RWPE2 (cell line): ENCODE measurements at regions not wholly inside any gene's neighbourhood (a gene's known extent, or its start where the extent isn't known, plus 50 kb on each side); places are given as distances from the start of the nearest gene placed in this dataset.

Experiments used
- ATAC-seq: fragments of 200-7000 bp; cut with Tn5 transposase; 3 replicates; pipeline ENCODE4 v1.9.1; 2021; ENCODE audit warnings: low read depth
- DNase-seq: peaks from one replicate; pipeline ENCODE4 v3.0.0-alpha.2; 2020; ENCODE audit warnings: low spot score
- H3K27ac ChIP-seq: fragments of 450-650 bp; 2 replicates; pipeline ENCODE4 v1.5.1; 2017; ENCODE audit warnings: mild to moderate bottlenecking; ENCODE audit not compliant: poor library complexity, severe bottlenecking
- H3K27me3 ChIP-seq: fragments of 250-450 bp; sonication (Bioruptor Pico); 2 replicates; pipeline ENCODE4 v1.5.1; 2021; ENCODE audit warnings: mild to moderate bottlenecking, moderate library complexity; ENCODE audit not compliant: insufficient read depth, poor library complexity, severe bottlenecking
- H3K36me3 ChIP-seq: fragments of 250-450 bp; sonication (Bioruptor Pico); 2 replicates; pipeline ENCODE4 v1.5.1; 2020; ENCODE audit warnings: low read depth, mild to moderate bottlenecking, moderate library complexity
- H3K4me1 ChIP-seq: fragments of 250-450 bp; sonication (Bioruptor Pico); 2 replicates; pipeline ENCODE4 v1.5.1; 2021; ENCODE audit warnings: mild to moderate bottlenecking, moderate library complexity; ENCODE audit not compliant: insufficient read depth, poor library complexity, severe bottlenecking
- H3K4me3 ChIP-seq: fragments of 250-450 bp; sonication (Bioruptor Pico); 2 replicates; pipeline ENCODE4 v1.5.1; 2021; ENCODE audit warnings: mild to moderate bottlenecking, moderate library complexity; ENCODE audit not compliant: severe bottlenecking
- H3K9me3 ChIP-seq: fragments of 250-450 bp; sonication (Bioruptor Pico); 2 replicates; pipeline ENCODE4 v1.5.1; 2021; ENCODE audit warnings: mild to moderate bottlenecking, moderate library complexity; ENCODE audit not compliant: severe bottlenecking
- TF ChIP-seq, protein P1 (sequence below): fragments of 450-650 bp; IDR thresholded peaks from one replicate; pipeline ENCODE4 v1.5.1; 2017; ENCODE audit warnings: mild to moderate bottlenecking, moderate library complexity; ENCODE audit not compliant: poor library complexity, severe bottlenecking

DNA sequence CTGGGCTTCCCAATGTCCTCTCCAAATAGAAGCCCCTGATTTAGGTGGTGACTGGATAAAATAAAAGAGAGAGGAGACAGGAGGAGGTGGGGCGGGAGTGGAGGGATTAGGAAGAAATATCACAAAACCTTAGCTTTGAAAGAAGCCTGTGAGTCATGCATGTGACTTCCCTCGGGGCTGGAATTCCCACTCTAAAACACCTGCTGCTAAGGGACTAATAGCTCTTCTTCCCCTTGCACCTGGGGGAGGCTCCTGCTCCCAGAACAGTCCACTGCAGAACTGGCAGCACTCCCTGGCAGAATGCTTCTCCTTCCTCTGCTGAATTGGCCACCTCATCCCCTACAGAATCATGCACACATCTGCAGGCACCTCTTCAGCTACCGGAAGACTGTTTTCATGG, 207.2 kb downstream of the ATG4C start:
- no peak for DNase-seq
- TF ChIP-seq, protein P1, sequence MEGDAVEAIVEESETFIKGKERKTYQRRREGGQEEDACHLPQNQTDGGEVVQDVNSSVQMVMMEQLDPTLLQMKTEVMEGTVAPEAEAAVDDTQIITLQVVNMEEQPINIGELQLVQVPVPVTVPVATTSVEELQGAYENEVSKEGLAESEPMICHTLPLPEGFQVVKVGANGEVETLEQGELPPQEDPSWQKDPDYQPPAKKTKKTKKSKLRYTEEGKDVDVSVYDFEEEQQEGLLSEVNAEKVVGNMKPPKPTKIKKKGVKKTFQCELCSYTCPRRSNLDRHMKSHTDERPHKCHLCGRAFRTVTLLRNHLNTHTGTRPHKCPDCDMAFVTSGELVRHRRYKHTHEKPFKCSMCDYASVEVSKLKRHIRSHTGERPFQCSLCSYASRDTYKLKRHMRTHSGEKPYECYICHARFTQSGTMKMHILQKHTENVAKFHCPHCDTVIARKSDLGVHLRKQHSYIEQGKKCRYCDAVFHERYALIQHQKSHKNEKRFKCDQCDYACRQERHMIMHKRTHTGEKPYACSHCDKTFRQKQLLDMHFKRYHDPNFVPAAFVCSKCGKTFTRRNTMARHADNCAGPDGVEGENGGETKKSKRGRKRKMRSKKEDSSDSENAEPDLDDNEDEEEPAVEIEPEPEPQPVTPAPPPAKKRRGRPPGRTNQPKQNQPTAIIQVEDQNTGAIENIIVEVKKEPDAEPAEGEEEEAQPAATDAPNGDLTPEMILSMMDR = no peak

DNA sequence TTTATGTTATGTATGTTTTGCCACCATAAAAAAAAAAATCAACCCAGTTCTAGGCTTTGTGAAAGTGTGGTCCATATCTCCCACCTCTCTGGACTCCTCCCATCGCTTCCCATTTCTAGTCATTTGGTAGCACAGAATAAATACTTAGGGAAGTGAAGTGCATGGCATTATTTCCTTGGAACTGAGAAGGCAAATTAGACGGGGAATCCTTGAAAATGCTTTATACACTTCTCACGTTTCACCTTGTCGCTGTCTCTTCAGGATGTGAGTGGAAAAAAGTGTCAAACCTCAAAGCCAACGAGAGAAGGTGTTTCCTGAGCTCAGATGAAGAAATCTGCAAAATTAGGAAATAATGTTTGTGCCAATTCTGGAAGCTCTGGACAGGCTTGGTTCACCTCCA, 209.9 kb downstream of the ATG4C start:
- no peak overlapping the region for H3K27ac ChIP-seq
- no peaks in the 10 kb centered on the region for H3K9me3 ChIP-seq
- DNase-seq (no peak), ATAC-seq (no peak)
- H3K36me3 ChIP-seq = no peaks in the 10 kb centered on the region
- H3K4me3 ChIP-seq = no peak overlapping the region
- peaks cover 11% of the 10 kb centered on the region for H3K27me3 ChIP-seq
- H3K4me1 ChIP-seq = no peaks in the 10 kb centered on the region
- TF ChIP-seq, protein P1 = no peak

More for the DNA sequence above, 207.2 kb downstream of the ATG4C start:
- no peak overlapping the region for H3K4me3 ChIP-seq
- H3K27ac ChIP-seq = no peak overlapping the region
- no peaks in the 10 kb centered on the region for H3K9me3 ChIP-seq
- H3K4me1 ChIP-seq = no peaks in the 10 kb centered on the region
- ATAC-seq = no peak
- H3K27me3 ChIP-seq = no peaks in the 10 kb centered on the region
- no peaks in the 10 kb centered on the region for H3K36me3 ChIP-seq

DNA sequence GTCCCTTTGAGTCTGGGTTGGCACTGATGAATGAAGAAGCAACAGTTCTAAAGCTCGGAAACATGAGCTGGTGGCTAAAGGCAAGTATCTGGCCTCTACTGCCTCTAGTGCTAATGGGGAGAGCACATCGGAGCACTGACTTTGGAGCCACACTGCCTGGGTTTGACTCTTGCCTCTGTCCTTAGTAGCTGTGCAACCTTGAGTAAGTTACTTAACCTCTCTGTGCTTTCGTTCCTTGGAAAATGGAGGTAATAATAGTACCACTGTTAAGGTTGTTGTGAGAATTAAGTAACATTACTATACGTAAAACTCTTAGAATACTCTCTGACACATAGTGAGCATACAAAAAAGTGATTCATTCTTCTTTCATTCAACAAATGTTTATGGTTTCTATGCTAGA, 211.2 kb downstream of the ATG4C start:
- no peak overlapping the region for H3K27ac ChIP-seq
- TF ChIP-seq, protein P1 = no peak
- H3K4me3 ChIP-seq = no peak overlapping the region
- H3K36me3 ChIP-seq = no peaks in the 10 kb centered on the region
- H3K27me3 ChIP-seq = peaks cover 11% of the 10 kb centered on the region
- ATAC-seq (no peak), DNase-seq (no peak)
- H3K9me3 ChIP-seq = no peaks in the 10 kb centered on the region
- H3K4me1 ChIP-seq = no peaks in the 10 kb centered on the region

DNA sequence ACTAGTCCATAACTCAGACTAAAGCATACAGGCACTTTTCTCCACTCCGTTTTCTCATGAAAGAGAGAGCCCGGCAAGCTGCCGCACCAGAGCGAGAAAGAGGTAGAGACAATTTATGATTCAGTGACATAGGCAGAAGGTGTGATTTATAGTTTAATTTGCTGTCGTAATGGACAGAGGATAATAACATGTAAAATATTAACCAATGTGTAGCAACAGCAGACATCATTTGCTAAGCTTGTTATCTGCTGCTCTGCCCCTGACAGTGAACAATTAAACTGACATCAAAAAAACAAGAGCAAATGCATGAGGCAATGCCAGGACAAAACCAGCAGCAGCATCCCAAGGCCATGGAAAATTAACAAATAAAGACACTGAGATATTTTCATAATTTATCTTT, 214.0 kb downstream of the ATG4C start:
- no peaks in the 10 kb centered on the region for H3K36me3 ChIP-seq
- no peaks in the 10 kb centered on the region for H3K4me1 ChIP-seq
- ATAC-seq (no peak), DNase-seq (no peak)
- TF ChIP-seq, protein P1 = no peak
- no peak overlapping the region for H3K4me3 ChIP-seq
- H3K27ac ChIP-seq = no peak overlapping the region
- no peaks in the 10 kb centered on the region for H3K9me3 ChIP-seq
- H3K27me3 ChIP-seq = peaks cover 11% of the 10 kb centered on the region

DNA sequence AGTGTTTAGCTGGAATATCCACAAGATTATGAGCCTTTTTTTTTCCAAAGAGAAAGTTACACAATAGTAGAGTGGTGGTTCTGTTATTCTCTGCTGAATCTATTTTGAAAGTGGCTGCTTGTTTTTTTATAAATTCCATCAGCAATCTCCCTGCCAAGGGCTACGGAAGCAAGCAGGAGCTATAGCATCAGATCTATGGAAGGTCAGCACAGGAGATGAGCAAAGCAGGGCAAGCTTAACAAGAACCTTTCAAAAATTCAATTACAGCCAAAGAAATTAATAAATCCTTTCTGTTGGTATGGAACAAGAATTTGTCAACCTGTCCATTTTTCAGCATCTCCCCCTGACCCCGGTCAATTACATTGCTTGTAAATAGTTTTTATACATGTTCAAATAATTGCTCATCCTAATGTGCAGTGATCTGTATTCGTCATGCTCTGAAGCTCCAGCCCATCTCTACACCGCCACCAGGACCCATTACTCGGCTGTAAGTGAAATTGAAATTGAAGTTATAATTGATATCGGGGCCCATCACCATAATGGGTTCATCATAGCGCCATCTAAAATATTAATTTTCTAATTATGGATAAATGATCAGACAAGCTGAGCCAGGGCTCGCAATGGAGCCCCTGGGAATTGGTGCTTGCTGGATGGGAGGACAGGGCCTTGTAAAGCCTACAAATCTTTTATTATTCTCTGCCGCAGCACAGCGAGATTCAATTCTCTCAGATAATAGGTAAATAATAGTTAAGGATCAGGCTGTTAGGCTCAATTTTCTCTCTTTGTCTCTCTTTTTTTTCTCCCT, 215.1 kb downstream of the ATG4C start:
- no peaks in the 10 kb centered on the region for H3K36me3 ChIP-seq
- TF ChIP-seq, protein P1 = no peak
- no peaks in the 10 kb centered on the region for H3K9me3 ChIP-seq
- ATAC-seq (no peak), DNase-seq (no peak)
- H3K27ac ChIP-seq = no peak overlapping the region
- no peak overlapping the region for H3K4me3 ChIP-seq
- peaks cover 11% of the 10 kb centered on the region for H3K27me3 ChIP-seq
- no peaks in the 10 kb centered on the region for H3K4me1 ChIP-seq
